WTC11 (cell line): ENCODE measurements at regions not wholly inside any gene's neighbourhood (a gene's known extent, or its start where the extent isn't known, plus 50 kb on each side); places are given as distances from the start of the nearest gene placed in this dataset.

Source experiments
- ETV6 ChIP-seq: sonication (generic); formaldehyde crosslinking; IDR thresholded peaks from 2 replicates; pipeline ENCODE4 v1.8.1; 2022; ENCODE audit warnings: mild to moderate bottlenecking, missing genetic modification reagents
- JUN ChIP-seq: sonication (generic); formaldehyde crosslinking; IDR thresholded peaks from 2 replicates; pipeline ENCODE4 v1.8.0; 2023; ENCODE audit warnings: mild to moderate bottlenecking, missing genetic modification reagents
- SP1 ChIP-seq: sonication (generic); formaldehyde crosslinking; conservative IDR thresholded peaks from 2 replicates; pipeline ENCODE4 v1.8.1; 2022; ENCODE audit warnings: missing genetic modification reagents
- TF ChIP-seq, protein P1 (sequence below): fragments of 200-600 bp; IDR thresholded peaks from 2 replicates; pipeline ENCODE4 v1.8.0; 2022; ENCODE audit warnings: antibody characterized with exemption
- TF ChIP-seq, protein P2 (sequence below): sonication (generic); formaldehyde crosslinking; conservative IDR thresholded peaks from 2 replicates; pipeline ENCODE4 v1.8.1; 2023; ENCODE audit warnings: mild to moderate bottlenecking, low read depth, missing genetic modification reagents, moderate library complexity

DNA sequence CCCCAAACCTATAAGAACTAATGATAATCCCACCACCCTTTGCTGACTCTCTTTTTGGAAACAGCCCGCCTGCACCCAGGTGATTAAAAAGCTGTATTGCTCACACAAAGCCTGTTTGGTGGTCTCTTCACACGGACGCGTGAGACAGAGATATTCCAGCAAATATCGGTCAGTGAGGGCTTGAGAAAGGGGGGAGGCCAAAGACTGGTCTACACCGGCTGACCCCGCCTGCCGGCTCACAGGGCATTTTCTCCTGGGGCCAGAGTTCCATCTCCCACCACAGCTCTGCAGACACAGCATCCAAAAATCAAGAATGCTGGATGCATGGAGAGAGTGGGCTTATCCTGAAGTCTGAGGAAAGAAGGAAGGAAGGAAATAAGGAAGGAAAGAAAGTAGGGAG lies 176.0 kb downstream of the SHOX start:
- TF ChIP-seq, protein P1, sequence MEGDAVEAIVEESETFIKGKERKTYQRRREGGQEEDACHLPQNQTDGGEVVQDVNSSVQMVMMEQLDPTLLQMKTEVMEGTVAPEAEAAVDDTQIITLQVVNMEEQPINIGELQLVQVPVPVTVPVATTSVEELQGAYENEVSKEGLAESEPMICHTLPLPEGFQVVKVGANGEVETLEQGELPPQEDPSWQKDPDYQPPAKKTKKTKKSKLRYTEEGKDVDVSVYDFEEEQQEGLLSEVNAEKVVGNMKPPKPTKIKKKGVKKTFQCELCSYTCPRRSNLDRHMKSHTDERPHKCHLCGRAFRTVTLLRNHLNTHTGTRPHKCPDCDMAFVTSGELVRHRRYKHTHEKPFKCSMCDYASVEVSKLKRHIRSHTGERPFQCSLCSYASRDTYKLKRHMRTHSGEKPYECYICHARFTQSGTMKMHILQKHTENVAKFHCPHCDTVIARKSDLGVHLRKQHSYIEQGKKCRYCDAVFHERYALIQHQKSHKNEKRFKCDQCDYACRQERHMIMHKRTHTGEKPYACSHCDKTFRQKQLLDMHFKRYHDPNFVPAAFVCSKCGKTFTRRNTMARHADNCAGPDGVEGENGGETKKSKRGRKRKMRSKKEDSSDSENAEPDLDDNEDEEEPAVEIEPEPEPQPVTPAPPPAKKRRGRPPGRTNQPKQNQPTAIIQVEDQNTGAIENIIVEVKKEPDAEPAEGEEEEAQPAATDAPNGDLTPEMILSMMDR: no peak
- TF ChIP-seq SP1 (no peak), ETV6 (CRISPR knock-in tag) (no peak), JUN (CRISPR knock-in tag) (no peak)
- TF ChIP-seq, protein P2, sequence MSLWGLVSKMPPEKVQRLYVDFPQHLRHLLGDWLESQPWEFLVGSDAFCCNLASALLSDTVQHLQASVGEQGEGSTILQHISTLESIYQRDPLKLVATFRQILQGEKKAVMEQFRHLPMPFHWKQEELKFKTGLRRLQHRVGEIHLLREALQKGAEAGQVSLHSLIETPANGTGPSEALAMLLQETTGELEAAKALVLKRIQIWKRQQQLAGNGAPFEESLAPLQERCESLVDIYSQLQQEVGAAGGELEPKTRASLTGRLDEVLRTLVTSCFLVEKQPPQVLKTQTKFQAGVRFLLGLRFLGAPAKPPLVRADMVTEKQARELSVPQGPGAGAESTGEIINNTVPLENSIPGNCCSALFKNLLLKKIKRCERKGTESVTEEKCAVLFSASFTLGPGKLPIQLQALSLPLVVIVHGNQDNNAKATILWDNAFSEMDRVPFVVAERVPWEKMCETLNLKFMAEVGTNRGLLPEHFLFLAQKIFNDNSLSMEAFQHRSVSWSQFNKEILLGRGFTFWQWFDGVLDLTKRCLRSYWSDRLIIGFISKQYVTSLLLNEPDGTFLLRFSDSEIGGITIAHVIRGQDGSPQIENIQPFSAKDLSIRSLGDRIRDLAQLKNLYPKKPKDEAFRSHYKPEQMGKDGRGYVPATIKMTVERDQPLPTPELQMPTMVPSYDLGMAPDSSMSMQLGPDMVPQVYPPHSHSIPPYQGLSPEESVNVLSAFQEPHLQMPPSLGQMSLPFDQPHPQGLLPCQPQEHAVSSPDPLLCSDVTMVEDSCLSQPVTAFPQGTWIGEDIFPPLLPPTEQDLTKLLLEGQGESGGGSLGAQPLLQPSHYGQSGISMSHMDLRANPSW (CRISPR knock-in tag): no peak
